Mesenchymal stem cell (in vitro differentiated cells and primary cell): ENCODE measurements at regions not wholly inside any gene's neighbourhood (a gene's known extent, or its start where the extent isn't known, plus 50 kb on each side); places are given as distances from the start of the nearest gene placed in this dataset.
"Not testable (repeated sequence)": the region's sequence is repeated elsewhere in the genome, so short reads cannot be mapped to it uniquely, and the experiment has no call there.

Experiments used
- DNase-seq: peaks from one replicate; pipeline ENCODE4 v3.0.0-alpha.2; 2013
- H2AFZ ChIP-seq: one replicate; pipeline ENCODE4 v1.6.1; 2013; ENCODE audit warnings: low read depth, mild to moderate bottlenecking, control low read depth, inconsistent platforms, low read length, moderate library complexity
- H2AK5ac ChIP-seq: 2 replicates; pipeline ENCODE4 v1.6.1; 2013; ENCODE audit warnings: low read length, moderate library complexity, mild to moderate bottlenecking, inconsistent platforms; ENCODE audit not compliant: severe bottlenecking
- H2BK120ac ChIP-seq: one replicate; pipeline ENCODE4 v1.6.1; 2013; ENCODE audit warnings: low read depth, mild to moderate bottlenecking, inconsistent platforms, low read length, moderate library complexity
- H2BK12ac ChIP-seq, 2 experiments: one replicate each; pipeline ENCODE4 v1.6.1; 2013; ENCODE audit warnings: inconsistent platforms in 2 of 2, low read length in 2 of 2, mild to moderate bottlenecking in 2 of 2, moderate library complexity in 2 of 2, control low read depth in 1 of 2
- H2BK15ac ChIP-seq: one replicate; pipeline ENCODE4 v1.6.1; 2013; ENCODE audit warnings: mild to moderate bottlenecking, low read depth, inconsistent platforms; ENCODE audit not compliant: poor library complexity, severe bottlenecking
- H2BK5ac ChIP-seq: 2 replicates; pipeline ENCODE4 v1.6.1; 2013; ENCODE audit warnings: low read depth, mild to moderate bottlenecking, low read length, control low read depth, inconsistent platforms; ENCODE audit not compliant: poor library complexity, severe bottlenecking
- H3K14ac ChIP-seq, 2 experiments: one replicate each; pipeline ENCODE4 v1.6.1; 2013; ENCODE audit warnings: inconsistent platforms in 2 of 2, low read length in 2 of 2, control low read depth in 1 of 2, mild to moderate bottlenecking in 1 of 2, moderate library complexity in 1 of 2
- H3K18ac ChIP-seq, 2 experiments: one replicate each; pipeline ENCODE4 v1.6.1; 2013; ENCODE audit warnings: inconsistent platforms in 2 of 2, low read length in 2 of 2, control low read depth in 1 of 2, low read depth in 1 of 2, mild to moderate bottlenecking in 1 of 2
- H3K23ac ChIP-seq, 2 experiments: one replicate each; pipeline ENCODE4 v1.6.1; 2013; ENCODE audit warnings: inconsistent platforms in 2 of 2, low read length in 2 of 2, mild to moderate bottlenecking in 2 of 2, moderate library complexity in 2 of 2, control low read depth in 1 of 2
- H3K27ac ChIP-seq: 2 replicates; pipeline ENCODE4 v1.5.1; 2013; ENCODE audit warnings: mild to moderate bottlenecking, moderate library complexity, low read length, control low read depth, inconsistent platforms; ENCODE audit not compliant: poor library complexity, severe bottlenecking
- H3K27me3 ChIP-seq, 2 experiments: 2 replicates each; pipeline versions ENCODE4 v1.6.1 to v1.7.0; 2013; ENCODE audit warnings: low read length in 2 of 2, mild to moderate bottlenecking in 2 of 2, moderate library complexity in 2 of 2, control low read depth in 1 of 2, inconsistent platforms in 1 of 2; ENCODE audit not compliant: control insufficient read depth in 1 of 2, insufficient read depth in 1 of 2
- H3K36me3 ChIP-seq, 2 experiments: 2 replicates each; pipeline versions ENCODE4 v1.6.1 to v1.7.0; 2013; ENCODE audit warnings: low read length in 2 of 2, control low read depth in 1 of 2, inconsistent platforms in 1 of 2, low read depth in 1 of 2, mild to moderate bottlenecking in 1 of 2; ENCODE audit not compliant: insufficient read depth in 2 of 2, control insufficient read depth in 1 of 2
- H3K4ac ChIP-seq, 2 experiments: one replicate each; pipeline ENCODE4 v1.6.1; 2013; ENCODE audit warnings: inconsistent platforms in 2 of 2, low read length in 2 of 2, mild to moderate bottlenecking in 2 of 2, moderate library complexity in 2 of 2, control low read depth in 1 of 2, low read depth in 1 of 2
- H3K4me1 ChIP-seq: 2 replicates; pipeline ENCODE4 v1.6.1; 2013; ENCODE audit warnings: low read depth, low read length, control low read depth; ENCODE audit not compliant: control insufficient read depth, insufficient read depth
- H3K4me2 ChIP-seq: 2 replicates; pipeline ENCODE4 v1.6.1; 2013; ENCODE audit warnings: low read length, mild to moderate bottlenecking, inconsistent platforms; ENCODE audit not compliant: poor library complexity, severe bottlenecking
- H3K4me3 ChIP-seq, 2 experiments: 2 replicates each; pipeline versions ENCODE4 v1.5.1 to v1.7.0; 2013; ENCODE audit warnings: low read length in 2 of 2, mild to moderate bottlenecking in 2 of 2, control low read depth in 1 of 2, low read depth in 1 of 2; ENCODE audit not compliant: insufficient read depth in 1 of 2
- H3K79me1 ChIP-seq: replicated peaks from 2 replicates; pipeline ENCODE4 v1.6.1; 2013; ENCODE audit warnings: mild to moderate bottlenecking, control low read depth, low read length, inconsistent platforms; ENCODE audit not compliant: poor library complexity, severe bottlenecking
- H3K9ac ChIP-seq: 2 replicates; pipeline ENCODE4 v1.7.0; 2013; ENCODE audit warnings: mild to moderate bottlenecking, low read length, moderate library complexity
- H3K9me3 ChIP-seq: 2 replicates; pipeline ENCODE4 v1.7.0; 2013; ENCODE audit warnings: mild to moderate bottlenecking, low read length; ENCODE audit not compliant: control insufficient read depth
- H4K8ac ChIP-seq: one replicate; pipeline ENCODE4 v1.6.1; 2013; ENCODE audit warnings: inconsistent platforms, mild to moderate bottlenecking, low read length, moderate library complexity
- H4K91ac ChIP-seq: one replicate; pipeline ENCODE4 v1.6.1; 2013; ENCODE audit warnings: mild to moderate bottlenecking, low read length, inconsistent platforms
- whole genome bisulfite sequencing: methylation state at CpG from one replicate; pipeline ENCODE4 v1.1.7; 2013; ENCODE audit warnings: mixed read lengths; 5-methylcytosine and 5-hydroxymethylcytosine counted together

GRCh38 chr9:41047792-41048191 is 80.7 kb downstream of the FOXD4L6 start:
- H3K23ac ChIP-seq, H2BK12ac ChIP-seq, H3K9me3 ChIP-seq, H3K4me2 ChIP-seq, H4K91ac ChIP-seq, H2BK120ac ChIP-seq, H3K18ac ChIP-seq, H3K9ac ChIP-seq, H2BK5ac ChIP-seq, H2AFZ ChIP-seq, H3K36me3 ChIP-seq, H3K27me3 ChIP-seq, H4K8ac ChIP-seq, H3K4ac ChIP-seq, H3K27ac ChIP-seq, DNase-seq, H3K14ac ChIP-seq, H3K4me1 ChIP-seq, H3K79me1 ChIP-seq, H3K4me3 ChIP-seq, H2BK15ac ChIP-seq, H2AK5ac ChIP-seq: not testable (repeated sequence)

GRCh38 chr9:41044930-41045329 is 83.6 kb downstream of the FOXD4L6 start:
- H4K91ac ChIP-seq, H3K36me3 ChIP-seq, H4K8ac ChIP-seq, H3K4me3 ChIP-seq, H2AK5ac ChIP-seq, H2AFZ ChIP-seq, H3K18ac ChIP-seq, H2BK120ac ChIP-seq, H2BK5ac ChIP-seq, H3K4me1 ChIP-seq, H3K9me3 ChIP-seq, H3K4me2 ChIP-seq, H3K27me3 ChIP-seq, H3K4ac ChIP-seq, H3K27ac ChIP-seq, H3K23ac ChIP-seq, DNase-seq, H3K79me1 ChIP-seq, H2BK15ac ChIP-seq, H2BK12ac ChIP-seq, H3K14ac ChIP-seq, H3K9ac ChIP-seq: not testable (repeated sequence)
- WGBS: 75% methylated on average over 2 of the region's 2 CpGs

- H2BK120ac ChIP-seq, H2AK5ac ChIP-seq, H4K8ac ChIP-seq, H2BK12ac ChIP-seq, H3K9me3 ChIP-seq, H2AFZ ChIP-seq, DNase-seq, H3K4me3 ChIP-seq, H2BK15ac ChIP-seq, H3K79me1 ChIP-seq, H3K14ac ChIP-seq, H2BK5ac ChIP-seq, H4K91ac ChIP-seq, H3K23ac ChIP-seq, H3K9ac ChIP-seq, H3K18ac ChIP-seq, H3K27ac ChIP-seq, H3K4ac ChIP-seq, H3K36me3 ChIP-seq, H3K27me3 ChIP-seq, H3K4me2 ChIP-seq, H3K4me1 ChIP-seq: not testable (repeated sequence)
- no CpG with 5 or more reads among the region's 1 CpG for WGBS
These were observed 85.0 kb downstream of the FOXD4L6 start for GRCh38 chr9:41043433-41043832.

GRCh38 chr9:41042111-41042510 is 86.4 kb downstream of the FOXD4L6 start:
- not testable (repeated sequence) for H3K14ac ChIP-seq, H3K4ac ChIP-seq, H3K9me3 ChIP-seq, H3K79me1 ChIP-seq, DNase-seq, H3K4me2 ChIP-seq, H3K4me1 ChIP-seq, H2BK12ac ChIP-seq, H3K27me3 ChIP-seq, H2BK15ac ChIP-seq, H3K23ac ChIP-seq, H3K27ac ChIP-seq, H2BK120ac ChIP-seq, H4K8ac ChIP-seq, H2AFZ ChIP-seq, H2BK5ac ChIP-seq, H3K4me3 ChIP-seq, H3K18ac ChIP-seq, H2AK5ac ChIP-seq, H3K36me3 ChIP-seq, H3K9ac ChIP-seq, H4K91ac ChIP-seq
- WGBS: 67% methylated on average over 1 of the region's 4 CpGs
